GM23248 (cell line): ENCODE measurements at regions not wholly inside any gene's neighbourhood (a gene's known extent, or its start where the extent isn't known, plus 50 kb on each side); places are given as distances from the start of the nearest gene placed in this dataset.
"Not testable (repeated sequence)": the region's sequence is repeated elsewhere in the genome, so short reads cannot be mapped to it uniquely, and the experiment has no call there.

ENCODE experiments used
- EZH2 ChIP-seq: fragments of 200-600 bp; sonication (generic); IDR thresholded peaks from 2 replicates; pipeline ENCODE4 v1.6.1; 2018; ENCODE audit warnings: antibody characterized with exemption, mild to moderate bottlenecking; ENCODE audit not compliant: insufficient read depth, poor library complexity, severe bottlenecking
- EZH2phosphoT487 ChIP-seq: fragments of 200-600 bp; sonication (generic); IDR thresholded peaks from 2 replicates; pipeline ENCODE4 v1.6.1; 2018; ENCODE audit warnings: antibody characterized with exemption, moderate library complexity, mild to moderate bottlenecking, low read depth; ENCODE audit not compliant: insufficient read depth

DNA sequence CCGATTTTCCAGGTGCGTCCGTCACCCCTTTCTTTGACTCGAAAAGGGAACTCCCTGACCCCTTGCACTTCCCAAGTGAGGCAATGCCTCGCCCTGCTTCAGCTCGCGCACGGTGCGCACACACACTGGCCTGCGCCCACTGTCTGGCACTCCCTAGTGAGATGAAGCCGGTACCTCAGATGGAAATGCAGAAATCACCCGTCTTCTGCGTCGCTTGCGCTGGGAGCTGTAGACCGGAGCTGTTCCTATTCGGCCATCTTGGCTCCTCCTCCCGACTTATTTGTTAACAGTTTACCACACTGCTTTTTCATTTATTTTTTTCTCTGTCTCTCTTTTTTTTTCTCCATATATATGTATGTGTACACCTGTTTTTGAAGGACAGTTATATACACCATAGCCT lies 112.2 kb downstream of the MAD2L1 start:
- TF ChIP-seq EZH2phosphoT487, EZH2: not testable (repeated sequence)
